ENCODE measurements at regions not wholly inside any gene's neighbourhood (a gene's known extent, or its start where the extent isn't known, plus 50 kb on each side); places are given as distances from the start of the nearest gene placed in this dataset.

- no peak overlapping the region for H3K4me3 ChIP-seq (ENCODE audit: low read depth, low read length)
- peak; percentile 80 for DNase-seq (ENCODE audit: low read depth)
- no peak for TF ChIP-seq CTCF (IDR thresholded peaks at IDR 0.05; ENCODE audit: insufficient read depth, low read depth, low read length)
Measured at GRCh38 chr3:124263168-124263567, 271.2 kb upstream of the ROPN1 start.

GRCh38 chr3:124264346-124264745, 272.4 kb upstream of the ROPN1 start:
- no peak overlapping the region for H3K4me3 ChIP-seq (ENCODE audit: low read depth, low read length)
- no peak for DNase-seq (ENCODE audit: low read depth)
- no peak for TF ChIP-seq CTCF (IDR thresholded peaks at IDR 0.05; ENCODE audit: insufficient read depth, low read depth, low read length)

GRCh38 chr3:124266487-124266886, 274.6 kb upstream of the ROPN1 start:
- H3K4me3 ChIP-seq (ENCODE audit: low read depth, low read length): no peak overlapping the region
- DNase-seq (ENCODE audit: low read depth): peak; percentile 30
- TF ChIP-seq CTCF (IDR thresholded peaks at IDR 0.05; ENCODE audit: insufficient read depth, low read depth, low read length): no peak

GRCh38 chr3:124267406-124267805, 275.5 kb upstream of the ROPN1 start:
- no peak overlapping the region for H3K4me3 ChIP-seq (ENCODE audit: low read depth, low read length)
- TF ChIP-seq CTCF (IDR thresholded peaks at IDR 0.05; ENCODE audit: insufficient read depth, low read depth, low read length): no peak
- DNase-seq (ENCODE audit: low read depth): no peak

- no peak for DNase-seq (ENCODE audit: low read depth)
- TF ChIP-seq CTCF (IDR thresholded peaks at IDR 0.05; ENCODE audit: insufficient read depth, low read depth, low read length): no peak
- H3K4me3 ChIP-seq (ENCODE audit: low read depth, low read length): no peak overlapping the region
Measured at GRCh38 chr3:124268355-124268754, 276.4 kb upstream of the ROPN1 start.

GRCh38 chr3:124269619-124270018, 277.7 kb upstream of the ROPN1 start:
- no peak for TF ChIP-seq CTCF (IDR thresholded peaks at IDR 0.05; ENCODE audit: insufficient read depth, low read depth, low read length)
- no peak overlapping the region for H3K4me3 ChIP-seq (ENCODE audit: low read depth, low read length)
- no peak for DNase-seq (ENCODE audit: low read depth)

GRCh38 chr3:124272605-124273151, 280.8 kb upstream of the ROPN1 start:
- DNase-seq (ENCODE audit: low read depth): peak; percentile 8
- TF ChIP-seq CTCF (IDR thresholded peaks at IDR 0.05; ENCODE audit: insufficient read depth, low read depth, low read length): no peak

More at GRCh38 chr3:124272605-124273151, 280.8 kb upstream of the ROPN1 start:
- H3K4me3 ChIP-seq (ENCODE audit: low read depth, low read length): no peak overlapping the region
